ENCODE measurements at regions not wholly inside any gene's neighbourhood (a gene's known extent, or its start where the extent isn't known, plus 50 kb on each side); places are given as distances from the start of the nearest gene placed in this dataset.

- TF ChIP-seq CREB1 (CRISPR knock-in tag; IDR thresholded peaks at IDR 0.05; ENCODE audit: low read depth) (no peak), EZH2 (IDR thresholded peaks at IDR 0.05; ENCODE audit: low read depth, unreplicated experiment) (no peak), CTCF (conservative IDR thresholded peaks at IDR 0.05; ENCODE audit: low read depth in 2 of 2) (no peak), EZH2phosphoT487 (IDR thresholded peaks at IDR 0.05; ENCODE audit: unreplicated experiment) (no peak), POLR2AphosphoS5 (IDR thresholded peaks at IDR 0.05; ENCODE audit: low read depth) (no peak), ZNF331 (CRISPR knock-in tag; IDR thresholded peaks at IDR 0.05; ENCODE audit: low read depth) (no peak), REST (IDR thresholded peaks at IDR 0.05; ENCODE audit: unreplicated experiment) (no peak), ZNF114 (CRISPR knock-in tag; IDR thresholded peaks at IDR 0.05) (no peak)
Measured at GRCh38 chr12:128150961-128151360, 116.0 kb upstream of the TMEM132C start.
